Umbilical cord (tissue), 1 donor: ENCODE measurements at regions not wholly inside any gene's neighbourhood (a gene's known extent, or its start where the extent isn't known, plus 50 kb on each side); places are given as distances from the start of the nearest gene placed in this dataset.

Experiments used
- DNase-seq: peaks from one replicate; pipeline ENCODE4 v3.0.0-alpha.2; 2015; ENCODE audit warnings: low spot score

- no peak for DNase-seq
Measured at GRCh38 chr2:122388208-122388607, 632.8 kb downstream of the TSN start.

GRCh38 chr2:122389694-122390093 lies 634.2 kb downstream of the TSN start:
- DNase-seq, result no peak

GRCh38 chr2:122390406-122390805 lies 635.0 kb downstream of the TSN start:
- DNase-seq, result no peak

DNA sequence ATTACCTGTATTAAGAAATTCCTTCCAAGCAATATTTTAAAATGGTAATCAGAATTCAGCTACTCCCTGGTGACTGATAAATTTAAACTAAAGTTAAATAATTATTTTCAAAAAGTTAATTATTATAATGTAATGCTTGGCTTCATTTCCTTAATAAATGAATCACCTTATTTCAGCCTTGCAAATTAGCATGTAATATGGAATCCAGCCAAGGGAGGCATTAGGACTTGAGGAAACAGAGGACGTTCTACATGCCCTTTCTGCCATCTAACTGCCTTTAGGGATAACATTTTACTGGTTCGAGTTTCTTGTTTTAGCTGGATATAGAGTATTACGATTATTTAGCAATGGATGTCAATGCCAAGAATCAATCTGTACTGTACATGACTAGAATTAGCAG lies 636.3 kb downstream of the TSN start:
- no peak for DNase-seq

DNA sequence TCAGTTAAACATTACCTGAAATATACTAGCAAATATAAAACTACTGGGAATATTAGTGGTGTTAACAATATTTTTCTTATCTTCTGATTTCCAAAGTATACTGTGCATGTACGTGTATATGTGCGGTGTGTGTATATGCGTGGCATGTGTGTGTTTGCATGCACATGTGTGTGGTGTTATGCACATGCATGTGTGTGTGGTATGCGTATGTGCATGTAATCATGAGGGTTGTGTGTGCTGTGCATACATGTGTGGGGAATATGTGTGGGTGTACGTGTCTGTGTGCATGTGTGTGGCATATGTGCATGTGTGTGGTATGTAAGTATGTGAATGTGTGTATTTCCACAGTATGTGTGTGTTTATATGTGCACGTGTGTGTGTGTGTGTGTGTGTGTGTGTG lies 640.2 kb downstream of the TSN start:
- DNase-seq, result no peak

GRCh38 chr2:122411231-122411630 lies 655.8 kb downstream of the TSN start:
- no peak for DNase-seq

DNA sequence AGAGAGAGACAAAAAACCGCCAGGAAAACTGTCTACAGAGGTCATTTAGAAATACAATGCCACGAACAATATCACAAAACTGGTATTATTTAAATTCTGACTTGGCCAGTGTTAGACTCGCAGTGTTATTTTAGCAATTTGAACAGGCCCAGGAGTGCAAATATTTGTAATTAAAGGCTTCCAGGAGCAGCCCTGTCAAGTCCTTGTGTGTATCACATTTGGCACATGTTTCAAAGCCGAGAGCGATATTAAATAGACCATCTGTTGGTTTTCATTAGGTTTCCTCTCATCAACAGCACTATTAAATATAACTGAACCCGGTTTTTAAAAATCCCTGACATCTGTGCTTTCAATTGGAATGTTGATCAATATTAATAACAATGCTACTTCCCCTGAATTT lies 656.9 kb downstream of the TSN start:
- DNase-seq, result no peak

- DNase-seq, result no peak
Measured at GRCh38 chr2:122414902-122415301, 659.5 kb downstream of the TSN start.

GRCh38 chr2:122417114-122417513 lies 661.7 kb downstream of the TSN start:
- no peak for DNase-seq

DNA sequence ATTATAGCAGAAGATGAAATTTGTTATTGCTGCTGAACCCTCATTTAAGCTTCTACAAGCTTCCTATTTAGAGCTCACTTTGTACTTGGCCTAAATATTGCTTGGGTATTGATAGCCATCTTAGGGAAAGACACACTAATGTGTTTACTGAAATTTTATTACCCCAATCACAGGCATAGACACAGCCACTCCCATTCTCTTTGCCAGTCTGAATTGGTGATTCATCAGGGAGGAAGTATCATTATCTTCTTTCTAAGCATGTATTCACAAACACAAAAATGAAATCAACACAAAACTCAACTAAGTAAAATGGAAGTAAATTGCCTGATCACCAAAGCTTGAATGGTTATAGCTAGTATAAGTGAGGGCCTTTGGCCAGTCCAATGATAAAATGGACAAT lies 666.3 kb downstream of the TSN start:
- DNase-seq, result no peak

GRCh38 chr2:122422384-122422991 lies 667.0 kb downstream of the TSN start:
- DNase-seq, result no peak

GRCh38 chr2:122423934-122424333 lies 668.5 kb downstream of the TSN start:
- no peak for DNase-seq

GRCh38 chr2:122433123-122433754 lies 677.8 kb downstream of the TSN start:
- no peak for DNase-seq

DNA sequence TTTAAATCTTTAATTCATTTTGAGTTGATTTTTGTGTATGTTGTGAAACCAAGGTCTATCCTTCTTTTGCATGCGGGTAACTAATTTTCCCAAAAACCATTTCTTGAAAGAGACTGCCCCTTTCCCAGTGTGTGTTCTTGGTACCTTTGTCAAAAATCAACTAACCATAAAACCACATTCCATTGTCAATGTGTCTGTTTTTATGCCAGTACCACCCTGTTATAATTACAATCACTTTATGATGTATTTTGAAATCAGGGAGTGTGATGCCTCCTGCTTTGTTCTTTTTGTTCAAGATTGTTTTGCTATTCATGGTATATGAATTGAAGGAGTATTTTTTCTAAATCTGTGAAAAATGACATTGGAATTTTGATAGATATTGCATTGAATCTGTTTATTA lies 689.6 kb downstream of the TSN start:
- DNase-seq, result no peak

- no peak for DNase-seq
Measured at GRCh38 chr2:122446761-122447160, 691.3 kb downstream of the TSN start.

DNA sequence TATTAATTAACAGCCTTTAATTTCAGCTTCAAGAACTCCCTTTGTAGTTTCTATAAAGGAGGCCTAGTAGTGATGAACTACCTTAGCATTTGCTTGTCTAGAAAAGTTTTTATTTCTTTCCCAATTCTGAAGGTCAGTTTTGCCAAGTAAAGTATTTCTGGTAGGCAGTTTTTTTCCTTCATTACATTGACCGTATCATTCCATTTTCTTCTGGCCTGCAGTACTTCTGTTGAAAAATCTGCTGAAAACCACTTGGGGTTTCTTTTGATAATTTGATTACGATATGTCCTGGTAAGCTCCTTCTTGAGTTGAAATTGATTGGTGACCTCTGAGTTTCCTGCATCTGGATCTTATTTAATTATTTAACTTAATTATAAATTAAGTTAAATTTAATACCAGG lies 691.8 kb downstream of the TSN start:
- DNase-seq, result no peak

- no peak for DNase-seq
Measured at GRCh38 chr2:122451040-122451439, 695.6 kb downstream of the TSN start.

- no peak for DNase-seq
Measured at GRCh38 chr2:122451697-122452096, 696.2 kb downstream of the TSN start.

GRCh38 chr2:122469147-122469546 lies 713.7 kb downstream of the TSN start:
- peak; percentile 33 for DNase-seq

- DNase-seq, result no peak
Measured at GRCh38 chr2:122471753-122472152, 716.3 kb downstream of the TSN start.

GRCh38 chr2:122478117-122478516 lies 722.7 kb downstream of the TSN start:
- DNase-seq, result no peak

- no peak for DNase-seq
Measured at GRCh38 chr2:122478771-122479170, 723.3 kb downstream of the TSN start.

GRCh38 chr2:122480501-122481243 lies 725.2 kb downstream of the TSN start:
- no peak for DNase-seq
